Keratinocyte (primary cell): ENCODE measurements at regions not wholly inside any gene's neighbourhood (a gene's known extent, or its start where the extent isn't known, plus 50 kb on each side); places are given as distances from the start of the nearest gene placed in this dataset.

Source experiments
- CTCF ChIP-seq, 3 experiments: IDR thresholded peaks in 1 of 3; conservative IDR thresholded peaks in 1 of 3; optimal IDR thresholded peaks in 1 of 3; 2 replicates in 2 of 3; 3 replicates in 1 of 3; pipeline versions ENCODE3 to v1.5.1; 2011; ENCODE audit warnings: low read length in 3 of 3, mild to moderate bottlenecking in 3 of 3, moderate library complexity in 2 of 3, control low read depth in 1 of 3, inconsistent platforms in 1 of 3; ENCODE audit not compliant: insufficient read depth in 2 of 3; ENCODE audit errors: extremely low read depth in 1 of 3
- EZH2 ChIP-seq: IDR thresholded peaks from one replicate; pipeline ENCODE4 v1.6.1; 2012; ENCODE audit warnings: inconsistent platforms, mild to moderate bottlenecking, low read length, moderate library complexity

GRCh38 chr4:37095925-37096324 is 148.6 kb upstream of the NWD2 start:
- TF ChIP-seq CTCF (optimal IDR thresholded peaks at IDR 0.05 in 1 of 3, IDR thresholded peaks at IDR 0.05 in 1 of 3, conservative IDR thresholded peaks at IDR 0.05 in 1 of 3; ENCODE audit: extremely low read depth in 1 of 3, insufficient read depth in 2 of 3, low read length in 3 of 3) (no peak), EZH2 (no peak)
